PC-9 (cell line): ENCODE measurements at regions not wholly inside any gene's neighbourhood (a gene's known extent, or its start where the extent isn't known, plus 50 kb on each side); places are given as distances from the start of the nearest gene placed in this dataset.

ENCODE experiments used
- BruUV-seq: library from RNA; stranded (reverse); fragments of 400-500 nt; replicated peaks from 2 replicates; lab custom pipeline; 2021; lab: Mats Ljungman, UMichigan
- CTCF ChIA-PET: fragments of 300-600 bp; sonication (Branson Sonifier 250); formaldehyde crosslinking; loops from one replicate; lab custom pipeline; 2022; ENCODE audit warnings: antibody characterized with exemption; lab: Charles Lee
- POLR2A ChIA-PET: fragments of 300-600 bp; sonication (Branson Sonifier 250); formaldehyde crosslinking; loops from one replicate; lab custom pipeline; 2022; ENCODE audit warnings: antibody characterized with exemption; ENCODE audit not compliant: unreplicated experiment; lab: Charles Lee
- DNase-seq, 2 experiments: peaks; one replicate each; pipeline versions ENCODE4 v3.0.0 to v3.0.0-alpha.2; 2015 to 2022; ENCODE audit warnings: mixed read lengths in 1 of 2
- H2AFZ ChIP-seq: fragments of 200-600 bp; sonication (generic); 2 replicates; pipeline ENCODE4 v1.8.1; 2017; ENCODE audit warnings: antibody characterized with exemption
- H3F3A ChIP-seq: fragments of 200-600 bp; sonication (generic); 2 replicates; pipeline ENCODE4 v1.8.1; 2017; ENCODE audit warnings: antibody characterized with exemption, mild to moderate bottlenecking, low read depth; ENCODE audit not compliant: insufficient read depth
- H3K27ac ChIP-seq: fragments of 200-600 bp; sonication (generic); 2 replicates; pipeline ENCODE4 v1.6.1; 2016; ENCODE audit warnings: mixed run types
- H3K27me3 ChIP-seq: fragments of 200-600 bp; sonication (generic); 2 replicates; pipeline ENCODE4 v1.6.1; 2016; ENCODE audit warnings: low read depth, mixed run types; ENCODE audit not compliant: insufficient read depth
- H3K36me3 ChIP-seq: fragments of 200-600 bp; sonication (generic); 2 replicates; pipeline ENCODE4 v1.6.1; 2016; ENCODE audit warnings: low read depth, mixed run types
- H3K4me1 ChIP-seq: fragments of 200-600 bp; sonication (generic); replicated peaks from 2 replicates; pipeline ENCODE4 v1.6.1; 2016; ENCODE audit warnings: mixed run types; ENCODE audit not compliant: insufficient read depth
- H3K4me2 ChIP-seq: fragments of 200-600 bp; sonication (generic); 2 replicates; pipeline ENCODE4 v1.6.1; 2017; ENCODE audit warnings: mixed run types
- H3K4me3 ChIP-seq: fragments of 200-600 bp; sonication (generic); 2 replicates; pipeline ENCODE4 v1.6.1; 2016; ENCODE audit warnings: mixed run types
- H3K79me2 ChIP-seq: fragments of 200-600 bp; sonication (generic); 2 replicates; pipeline ENCODE4 v1.6.1; 2017; ENCODE audit warnings: low read depth, mixed run types
- H3K9me2 ChIP-seq: fragments of 200-600 bp; sonication (generic); 2 replicates; pipeline ENCODE4 v1.8.1; 2017; ENCODE audit warnings: mild to moderate bottlenecking; ENCODE audit not compliant: insufficient read depth
- H3K9me3 ChIP-seq: fragments of 200-600 bp; sonication (generic); 2 replicates; pipeline ENCODE4 v1.8.1; 2016; ENCODE audit warnings: low read depth; ENCODE audit not compliant: insufficient read depth
- H4K20me1 ChIP-seq: fragments of 200-600 bp; sonication (generic); 2 replicates; pipeline ENCODE4 v1.8.1; 2017; ENCODE audit not compliant: insufficient read depth
- EZH2 ChIP-seq: fragments of 200-600 bp; sonication (generic); IDR thresholded peaks from 2 replicates; pipeline ENCODE4 v1.8.0; 2017; ENCODE audit warnings: antibody characterized with exemption, low read depth
- intact Hi-C: fragments of 100-400 bp; cut with micrococcal nuclease; formaldehyde crosslinking; loops from one replicate; pipeline ENCODE4 v1.10.0; 2022; ENCODE audit not compliant: unreplicated experiment
- TF ChIP-seq, protein P1 (sequence below): fragments of 200-600 bp; sonication (generic); conservative IDR thresholded peaks from 2 replicates; pipeline ENCODE4 v1.6.1; 2017; ENCODE audit warnings: mixed run types, antibody characterized with exemption, mild to moderate bottlenecking, moderate library complexity

DNA sequence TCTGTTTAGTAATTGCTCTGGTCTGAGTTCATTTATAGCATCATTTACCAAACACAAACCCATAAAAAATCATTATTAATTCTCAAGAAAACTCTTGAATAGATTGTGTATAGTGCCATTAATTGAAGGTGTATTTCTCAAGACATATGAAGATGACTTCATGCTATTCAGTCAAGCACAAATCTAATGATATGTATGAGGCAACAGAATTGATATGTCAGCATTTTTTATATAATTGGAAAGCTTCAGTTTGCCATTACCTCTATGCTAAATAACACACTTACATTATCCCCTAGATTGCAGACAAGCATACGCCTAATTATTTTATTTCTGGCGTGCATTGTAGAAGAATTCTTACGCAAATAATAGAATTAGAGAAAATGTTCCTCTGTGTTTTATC, 461.8 kb downstream of the PDHA2 start:
- no peaks in the 10 kb centered on the region for H3K36me3 ChIP-seq
- H3F3A ChIP-seq, result no peaks in the 10 kb centered on the region
- TF ChIP-seq, protein P1, sequence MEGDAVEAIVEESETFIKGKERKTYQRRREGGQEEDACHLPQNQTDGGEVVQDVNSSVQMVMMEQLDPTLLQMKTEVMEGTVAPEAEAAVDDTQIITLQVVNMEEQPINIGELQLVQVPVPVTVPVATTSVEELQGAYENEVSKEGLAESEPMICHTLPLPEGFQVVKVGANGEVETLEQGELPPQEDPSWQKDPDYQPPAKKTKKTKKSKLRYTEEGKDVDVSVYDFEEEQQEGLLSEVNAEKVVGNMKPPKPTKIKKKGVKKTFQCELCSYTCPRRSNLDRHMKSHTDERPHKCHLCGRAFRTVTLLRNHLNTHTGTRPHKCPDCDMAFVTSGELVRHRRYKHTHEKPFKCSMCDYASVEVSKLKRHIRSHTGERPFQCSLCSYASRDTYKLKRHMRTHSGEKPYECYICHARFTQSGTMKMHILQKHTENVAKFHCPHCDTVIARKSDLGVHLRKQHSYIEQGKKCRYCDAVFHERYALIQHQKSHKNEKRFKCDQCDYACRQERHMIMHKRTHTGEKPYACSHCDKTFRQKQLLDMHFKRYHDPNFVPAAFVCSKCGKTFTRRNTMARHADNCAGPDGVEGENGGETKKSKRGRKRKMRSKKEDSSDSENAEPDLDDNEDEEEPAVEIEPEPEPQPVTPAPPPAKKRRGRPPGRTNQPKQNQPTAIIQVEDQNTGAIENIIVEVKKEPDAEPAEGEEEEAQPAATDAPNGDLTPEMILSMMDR, result no peak
- TF ChIP-seq EZH2, result no peak
- intact Hi-C loops, result no loop called here
- H3K27me3 ChIP-seq, result no peaks in the 10 kb centered on the region
- no peaks in the 10 kb centered on the region for H4K20me1 ChIP-seq
- H2AFZ ChIP-seq, result no peak overlapping the region
- no peak overlapping the region for H3K4me2 ChIP-seq
- H3K9me3 ChIP-seq, result no peaks in the 10 kb centered on the region
- no peaks in the 10 kb centered on the region for H3K9me2 ChIP-seq
- no TSS peak for BruUV-seq
- no peak for DNase-seq
- no peak overlapping the region for H3K27ac ChIP-seq
- CTCF ChIA-PET, result no interaction called here
- no peaks in the 10 kb centered on the region for H3K79me2 ChIP-seq
- no peaks in the 10 kb centered on the region for H3K4me1 ChIP-seq
- H3K4me3 ChIP-seq, result no peak overlapping the region
- POLR2A ChIA-PET, result no interaction called here

DNA sequence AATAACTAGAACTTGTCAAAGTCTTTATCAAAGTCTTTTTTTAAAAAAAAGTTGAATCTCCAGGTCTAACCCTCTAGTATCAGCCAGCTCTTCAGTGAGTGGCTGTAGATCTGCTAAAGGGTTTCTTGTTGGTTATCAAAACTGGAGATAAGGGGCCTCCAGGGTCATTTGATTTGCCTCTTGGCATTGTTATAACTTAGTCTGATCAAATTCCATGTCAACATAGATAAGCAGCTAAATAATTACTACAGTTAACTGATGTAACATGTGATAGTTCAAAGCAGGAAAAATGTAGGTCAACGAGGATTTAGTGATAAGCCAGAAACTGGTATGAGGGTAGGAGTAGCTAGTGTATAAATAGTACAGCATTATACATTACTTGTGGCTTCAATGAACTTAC, 465.1 kb downstream of the PDHA2 start:
- no peaks in the 10 kb centered on the region for H4K20me1 ChIP-seq
- BruUV-seq, result no TSS peak
- CTCF ChIA-PET, result no interaction called here

DNA sequence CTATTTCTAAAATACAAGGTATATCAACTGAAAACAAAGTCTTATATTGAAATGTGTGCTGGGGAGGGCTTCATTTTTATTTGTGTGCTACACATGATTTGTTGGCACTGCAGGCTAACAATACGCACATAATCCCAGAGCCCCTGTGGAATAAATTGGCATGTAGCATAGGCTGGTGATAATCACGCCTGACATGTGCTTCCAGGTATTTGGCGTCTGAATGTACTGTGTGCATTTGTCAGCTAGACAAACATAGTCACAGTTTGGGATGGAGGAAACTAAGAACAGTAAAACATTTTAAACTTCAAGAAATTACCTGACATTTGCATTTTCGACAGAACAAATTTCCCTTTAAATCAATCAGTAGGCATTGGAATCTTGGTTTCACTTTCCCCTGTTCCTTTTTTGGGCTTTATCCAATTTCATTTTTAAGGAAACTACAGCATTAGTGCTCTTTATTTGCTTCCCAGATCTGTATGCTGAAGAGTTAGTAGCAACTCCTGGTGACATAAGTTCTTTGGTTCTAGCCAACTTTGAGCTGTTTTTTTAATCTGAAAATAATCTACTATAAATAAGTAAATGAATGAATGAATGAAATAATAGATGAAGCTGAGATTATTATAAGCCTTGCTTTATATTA, 472.3 kb downstream of the PDHA2 start:
- H4K20me1 ChIP-seq, result no peaks in the 10 kb centered on the region
- ChIA-PET POLR2A (no interaction called here), CTCF (no interaction called here)
- H3K36me3 ChIP-seq, result no peaks in the 10 kb centered on the region
- no peak for DNase-seq
- H3K4me2 ChIP-seq, result no peak overlapping the region
- H3K27me3 ChIP-seq, result no peaks in the 10 kb centered on the region
- no peaks in the 10 kb centered on the region for H3K79me2 ChIP-seq
- no peak overlapping the region for H3K27ac ChIP-seq
- no TSS peak for BruUV-seq
- no peak overlapping the region for H3K4me3 ChIP-seq
- no peaks in the 10 kb centered on the region for H3K9me3 ChIP-seq
- H3K9me2 ChIP-seq, result no peaks in the 10 kb centered on the region
- no peaks in the 10 kb centered on the region for H3F3A ChIP-seq
- intact Hi-C loops, result no loop called here
- TF ChIP-seq, protein P1, result no peak
- no peak for TF ChIP-seq EZH2
- H2AFZ ChIP-seq, result no peak overlapping the region
- H3K4me1 ChIP-seq, result no peaks in the 10 kb centered on the region

More for the DNA sequence above, 465.1 kb downstream of the PDHA2 start:
- Histone ChIP-seq H3K36me3 (no peaks in the 10 kb centered on the region), H3K27ac (no peak overlapping the region), H3K9me2 (no peaks in the 10 kb centered on the region), H3K9me3 (no peaks in the 10 kb centered on the region), H2AFZ (no peak overlapping the region), H3K4me1 (no peaks in the 10 kb centered on the region), H3K4me2 (no peak overlapping the region), H3K27me3 (no peaks in the 10 kb centered on the region), H3F3A (no peaks in the 10 kb centered on the region), H3K4me3 (no peak overlapping the region), H3K79me2 (no peaks in the 10 kb centered on the region)
- POLR2A ChIA-PET, result no interaction called here
- no peak for TF ChIP-seq EZH2
- intact Hi-C loops, result no loop called here
- DNase-seq, result no peak

DNA sequence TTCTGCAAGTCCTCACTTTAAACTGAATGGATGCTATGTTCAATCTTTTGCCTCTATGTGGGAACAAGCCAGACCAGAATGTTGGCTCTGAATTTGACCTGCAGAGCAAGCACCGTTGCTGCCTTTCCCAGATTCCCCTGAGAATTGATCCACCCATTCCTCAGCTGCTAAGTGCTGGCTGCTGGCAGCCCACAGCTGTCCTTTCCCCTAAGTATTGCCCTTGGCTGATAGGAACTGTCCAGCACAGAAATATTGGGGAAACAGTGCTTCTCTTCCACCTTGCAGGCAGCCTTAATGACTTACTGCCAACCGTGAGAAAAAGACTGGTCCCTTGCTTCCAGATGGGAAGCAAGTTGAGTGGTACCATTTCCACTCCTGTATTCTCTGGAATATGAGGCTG, 475.9 kb downstream of the PDHA2 start:
- H2AFZ ChIP-seq, result no peak overlapping the region
- H3K27ac ChIP-seq, result no peak overlapping the region
- intact Hi-C loops, result no loop called here
- no peak for TF ChIP-seq EZH2
- TF ChIP-seq, protein P1, result no peak
- no peaks in the 10 kb centered on the region for H4K20me1 ChIP-seq
- H3K9me3 ChIP-seq, result no peaks in the 10 kb centered on the region
- CTCF ChIA-PET, result no interaction called here
- BruUV-seq, result no TSS peak
- POLR2A ChIA-PET, result no interaction called here
- H3K4me1 ChIP-seq, result no peaks in the 10 kb centered on the region
- no peaks in the 10 kb centered on the region for H3K36me3 ChIP-seq
- no peak for DNase-seq
- H3K4me3 ChIP-seq, result no peak overlapping the region
- no peaks in the 10 kb centered on the region for H3K79me2 ChIP-seq
- no peaks in the 10 kb centered on the region for H3K27me3 ChIP-seq
- no peak overlapping the region for H3K4me2 ChIP-seq
- H3F3A ChIP-seq, result no peaks in the 10 kb centered on the region
- H3K9me2 ChIP-seq, result no peaks in the 10 kb centered on the region
